HEK293 (cell line): ENCODE measurements at regions not wholly inside any gene's neighbourhood (a gene's known extent, or its start where the extent isn't known, plus 50 kb on each side); places are given as distances from the start of the nearest gene placed in this dataset.
"Not testable (repeated sequence)": the region's sequence is repeated elsewhere in the genome, so short reads cannot be mapped to it uniquely, and the experiment has no call there.

Experiments used
- GFI1B ChIP-seq: fragments of 450-650 bp; formaldehyde crosslinking; IDR thresholded peaks from 2 replicates; pipeline ENCODE4 v1.5.1; 2016; ENCODE audit warnings: missing biosample characterization, missing genetic modification characterization
- KLF8 ChIP-seq: fragments of 450-650 bp; formaldehyde crosslinking; IDR thresholded peaks from 2 replicates; pipeline ENCODE4 v1.5.1; 2016; ENCODE audit warnings: missing biosample characterization, missing genetic modification characterization
- ZBTB1 ChIP-seq: fragments of 450-650 bp; formaldehyde crosslinking; IDR thresholded peaks from 2 replicates; pipeline ENCODE4 v1.5.1; 2016; ENCODE audit warnings: missing biosample characterization, missing genetic modification characterization
- ZBTB26 ChIP-seq: fragments of 450-650 bp; formaldehyde crosslinking; optimal IDR thresholded peaks from 2 replicates; pipeline ENCODE3; 2016; ENCODE audit warnings: missing biosample characterization, mild to moderate bottlenecking, missing genetic modification characterization
- ZNF138 ChIP-seq: fragments of 450-650 bp; formaldehyde crosslinking; IDR thresholded peaks from 2 replicates; pipeline ENCODE4 v1.5.1; 2016; ENCODE audit warnings: missing biosample characterization, missing genetic modification characterization, borderline replicate concordance
- ZNF23 ChIP-seq: fragments of 450-650 bp; formaldehyde crosslinking; IDR thresholded peaks from 2 replicates; pipeline ENCODE4 v1.5.1; 2016; ENCODE audit warnings: missing biosample characterization, missing genetic modification characterization, borderline replicate concordance
- ZNF488 ChIP-seq: fragments of 450-650 bp; formaldehyde crosslinking; IDR thresholded peaks from 2 replicates; pipeline ENCODE4 v1.5.1; 2016; ENCODE audit warnings: missing biosample characterization, missing genetic modification characterization
- ZNF639 ChIP-seq: fragments of 450-650 bp; formaldehyde crosslinking; IDR thresholded peaks from 2 replicates; pipeline ENCODE4 v1.5.1; 2016; ENCODE audit warnings: missing biosample characterization, missing genetic modification characterization
- ZNF747 ChIP-seq: fragments of 450-650 bp; formaldehyde crosslinking; IDR thresholded peaks from 2 replicates; pipeline ENCODE4 v1.5.1; 2016; ENCODE audit warnings: missing biosample characterization, missing genetic modification characterization
- ZSCAN23 ChIP-seq: fragments of 450-650 bp; formaldehyde crosslinking; IDR thresholded peaks from 2 replicates; pipeline ENCODE4 v1.5.1; 2016; ENCODE audit warnings: missing biosample characterization, missing genetic modification characterization
- TF ChIP-seq, protein P1 (sequence below): fragments of 450-650 bp; formaldehyde crosslinking; IDR thresholded peaks from 2 replicates; pipeline ENCODE4 v1.5.1; 2016; ENCODE audit warnings: missing biosample characterization, missing genetic modification characterization
- TF ChIP-seq, protein P2 (sequence below): fragments of 450-650 bp; formaldehyde crosslinking; IDR thresholded peaks from 2 replicates; pipeline ENCODE4 v1.5.1; 2016; ENCODE audit warnings: missing biosample characterization, missing genetic modification characterization
- TF ChIP-seq, protein P3 (sequence below): fragments of 450-650 bp; formaldehyde crosslinking; IDR thresholded peaks from 2 replicates; pipeline ENCODE4 v1.5.1; 2016; ENCODE audit warnings: missing biosample characterization, missing genetic modification characterization, low read depth

DNA sequence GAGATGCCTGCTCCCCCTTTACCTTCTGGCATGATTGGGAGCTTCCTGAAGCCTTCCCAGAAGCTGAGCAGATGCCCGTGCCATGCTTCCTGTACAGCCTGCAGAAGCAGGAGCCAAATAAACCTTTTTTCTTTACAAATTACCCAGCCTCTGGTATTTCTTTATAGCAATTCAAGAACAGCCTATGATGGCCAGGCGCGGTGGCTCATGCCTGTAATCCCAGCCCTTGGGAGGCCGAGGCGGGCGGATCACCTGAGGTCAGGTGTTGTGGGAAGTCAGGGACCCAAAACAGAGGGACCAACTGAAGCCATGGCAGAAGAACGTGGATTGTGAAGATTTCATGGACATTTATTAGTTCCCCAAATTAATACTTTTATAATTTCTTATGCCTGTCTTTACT, 62.2 kb upstream of the GRB10 start:
- TF ChIP-seq ZBTB1; ZNF747 (tag by site-specific recombination); ZBTB26 (tag by site-specific recombination); ZNF23 (tag by site-specific recombination); ZNF488 (tag by site-specific recombination); GFI1B (tag by site-specific recombination); ZNF639; KLF8; ZSCAN23; ZNF138 (tag by site-specific recombination): not testable (repeated sequence)
- TF ChIP-seq, protein P1, sequence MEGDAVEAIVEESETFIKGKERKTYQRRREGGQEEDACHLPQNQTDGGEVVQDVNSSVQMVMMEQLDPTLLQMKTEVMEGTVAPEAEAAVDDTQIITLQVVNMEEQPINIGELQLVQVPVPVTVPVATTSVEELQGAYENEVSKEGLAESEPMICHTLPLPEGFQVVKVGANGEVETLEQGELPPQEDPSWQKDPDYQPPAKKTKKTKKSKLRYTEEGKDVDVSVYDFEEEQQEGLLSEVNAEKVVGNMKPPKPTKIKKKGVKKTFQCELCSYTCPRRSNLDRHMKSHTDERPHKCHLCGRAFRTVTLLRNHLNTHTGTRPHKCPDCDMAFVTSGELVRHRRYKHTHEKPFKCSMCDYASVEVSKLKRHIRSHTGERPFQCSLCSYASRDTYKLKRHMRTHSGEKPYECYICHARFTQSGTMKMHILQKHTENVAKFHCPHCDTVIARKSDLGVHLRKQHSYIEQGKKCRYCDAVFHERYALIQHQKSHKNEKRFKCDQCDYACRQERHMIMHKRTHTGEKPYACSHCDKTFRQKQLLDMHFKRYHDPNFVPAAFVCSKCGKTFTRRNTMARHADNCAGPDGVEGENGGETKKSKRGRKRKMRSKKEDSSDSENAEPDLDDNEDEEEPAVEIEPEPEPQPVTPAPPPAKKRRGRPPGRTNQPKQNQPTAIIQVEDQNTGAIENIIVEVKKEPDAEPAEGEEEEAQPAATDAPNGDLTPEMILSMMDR (tag by site-specific recombination) = not testable (repeated sequence)
- TF ChIP-seq, protein P2, sequence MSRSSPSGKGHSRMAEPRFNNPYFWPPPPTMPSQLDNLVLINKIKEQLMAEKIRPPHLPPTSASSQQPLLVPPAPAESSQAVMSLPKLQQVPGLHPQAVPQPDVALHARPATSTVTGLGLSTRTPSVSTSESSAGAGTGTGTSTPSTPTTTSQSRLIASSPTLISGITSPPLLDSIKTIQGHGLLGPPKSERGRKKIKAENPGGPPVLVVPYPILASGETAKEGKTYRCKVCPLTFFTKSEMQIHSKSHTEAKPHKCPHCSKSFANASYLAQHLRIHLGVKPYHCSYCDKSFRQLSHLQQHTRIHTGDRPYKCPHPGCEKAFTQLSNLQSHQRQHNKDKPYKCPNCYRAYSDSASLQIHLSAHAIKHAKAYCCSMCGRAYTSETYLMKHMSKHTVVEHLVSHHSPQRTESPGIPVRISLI (tag by site-specific recombination) = not testable (repeated sequence)
- TF ChIP-seq, protein P3, sequence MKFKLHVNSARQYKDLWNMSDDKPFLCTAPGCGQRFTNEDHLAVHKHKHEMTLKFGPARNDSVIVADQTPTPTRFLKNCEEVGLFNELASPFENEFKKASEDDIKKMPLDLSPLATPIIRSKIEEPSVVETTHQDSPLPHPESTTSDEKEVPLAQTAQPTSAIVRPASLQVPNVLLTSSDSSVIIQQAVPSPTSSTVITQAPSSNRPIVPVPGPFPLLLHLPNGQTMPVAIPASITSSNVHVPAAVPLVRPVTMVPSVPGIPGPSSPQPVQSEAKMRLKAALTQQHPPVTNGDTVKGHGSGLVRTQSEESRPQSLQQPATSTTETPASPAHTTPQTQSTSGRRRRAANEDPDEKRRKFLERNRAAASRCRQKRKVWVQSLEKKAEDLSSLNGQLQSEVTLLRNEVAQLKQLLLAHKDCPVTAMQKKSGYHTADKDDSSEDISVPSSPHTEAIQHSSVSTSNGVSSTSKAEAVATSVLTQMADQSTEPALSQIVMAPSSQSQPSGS (tag by site-specific recombination) = not testable (repeated sequence)
